HG02885 (cell line): ENCODE measurements at regions not wholly inside any gene's neighbourhood (a gene's known extent, or its start where the extent isn't known, plus 50 kb on each side); places are given as distances from the start of the nearest gene placed in this dataset.

ENCODE experiments used
- ATAC-seq: cut with Tn5 transposase; IDR thresholded peaks from one replicate; pipeline ENCODE4 v1.9.1; 2021; ENCODE audit warnings: mild to moderate bottlenecking; ENCODE audit not compliant: unreplicated experiment, poor library complexity

GRCh38 chr7:42627101-42627500 lies 284.8 kb downstream of the C7orf25 start:
- no peak for ATAC-seq

DNA sequence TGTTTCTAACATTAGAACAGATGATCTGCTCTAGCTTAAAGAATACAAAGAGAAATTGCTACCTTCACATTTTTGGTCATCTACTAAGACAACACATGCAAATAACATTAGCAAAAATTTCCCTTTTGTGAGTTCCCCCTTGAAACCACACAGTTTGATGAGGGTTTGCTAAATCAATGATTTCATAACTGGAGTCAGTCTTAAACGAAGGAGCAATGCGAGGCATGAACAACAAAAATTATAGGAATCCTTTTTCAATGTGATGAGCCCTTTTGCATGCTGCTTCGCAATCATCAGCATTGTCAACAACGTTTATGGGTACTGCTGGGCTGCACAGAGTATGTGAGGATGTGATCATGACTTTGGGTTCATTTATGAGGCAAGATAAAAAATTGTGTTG lies 286.4 kb downstream of the C7orf25 start:
- no peak for ATAC-seq

- no peak for ATAC-seq
These were observed 287.4 kb downstream of the C7orf25 start for GRCh38 chr7:42624471-42624870.

DNA sequence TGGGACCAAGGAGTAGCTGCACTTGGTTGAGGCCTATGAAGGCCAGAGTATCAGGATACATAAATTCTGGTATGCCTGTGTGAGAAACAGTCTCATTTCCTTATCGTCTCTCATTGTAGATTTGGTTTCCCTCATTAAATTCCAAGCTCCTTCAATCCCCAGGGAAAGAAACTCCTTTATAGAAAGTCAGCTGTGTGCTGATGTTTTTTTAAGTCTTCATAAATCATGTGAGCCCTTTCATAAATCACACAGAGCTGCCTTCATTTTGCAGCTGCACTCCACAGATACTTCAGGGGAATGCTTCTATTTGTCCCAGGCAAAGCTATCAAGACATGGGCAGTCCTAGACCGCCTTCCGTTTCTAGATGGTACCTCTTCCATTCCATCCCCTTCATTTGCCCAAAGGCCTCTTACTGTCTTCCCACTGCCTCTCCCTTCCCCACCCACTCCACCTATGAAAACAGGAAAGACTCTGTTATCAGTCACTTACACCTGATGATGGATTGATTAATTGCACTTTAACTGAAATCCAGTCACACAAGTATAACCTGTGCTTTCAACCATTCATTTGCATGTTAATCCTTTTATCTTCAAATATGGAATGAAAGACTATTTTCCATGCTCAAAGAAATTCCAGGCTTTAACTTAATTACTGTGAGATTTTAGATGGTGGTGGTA lies 290.2 kb downstream of the C7orf25 start:
- no peak for ATAC-seq

GRCh38 chr7:42618651-42619360 lies 293.1 kb downstream of the C7orf25 start:
- ATAC-seq = no peak

DNA sequence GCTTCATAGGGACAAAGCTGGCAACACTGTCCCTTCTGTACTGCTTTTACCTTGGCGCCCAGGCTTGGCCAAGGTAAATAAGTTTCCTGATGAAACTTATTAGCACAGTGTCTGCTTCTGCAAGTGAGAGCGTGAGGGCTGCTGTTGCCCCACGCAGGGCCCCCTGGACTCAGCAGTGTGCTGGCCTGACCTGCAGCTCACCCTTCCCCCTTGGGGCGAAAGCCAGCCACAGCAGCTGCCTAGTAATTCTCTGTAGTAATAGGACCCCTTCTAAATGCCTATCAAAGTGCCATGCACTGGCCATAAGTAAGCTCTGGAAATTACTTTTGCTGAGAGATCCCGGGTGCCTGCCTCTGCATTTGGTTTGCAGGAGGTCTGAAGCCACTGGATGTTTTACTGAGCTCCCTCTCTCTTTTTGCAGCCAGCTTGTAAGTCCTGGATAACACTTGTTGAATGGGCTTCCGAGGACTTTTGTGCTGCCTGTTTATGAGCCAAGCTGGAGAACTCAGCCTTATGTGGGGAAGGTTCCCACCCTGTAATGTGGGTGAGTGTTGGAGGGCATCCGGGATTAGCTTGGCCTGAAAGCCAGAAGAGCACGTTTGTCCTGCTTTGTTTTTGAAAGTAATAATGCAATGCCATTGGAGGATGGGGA lies 293.9 kb downstream of the C7orf25 start:
- ATAC-seq = no peak

DNA sequence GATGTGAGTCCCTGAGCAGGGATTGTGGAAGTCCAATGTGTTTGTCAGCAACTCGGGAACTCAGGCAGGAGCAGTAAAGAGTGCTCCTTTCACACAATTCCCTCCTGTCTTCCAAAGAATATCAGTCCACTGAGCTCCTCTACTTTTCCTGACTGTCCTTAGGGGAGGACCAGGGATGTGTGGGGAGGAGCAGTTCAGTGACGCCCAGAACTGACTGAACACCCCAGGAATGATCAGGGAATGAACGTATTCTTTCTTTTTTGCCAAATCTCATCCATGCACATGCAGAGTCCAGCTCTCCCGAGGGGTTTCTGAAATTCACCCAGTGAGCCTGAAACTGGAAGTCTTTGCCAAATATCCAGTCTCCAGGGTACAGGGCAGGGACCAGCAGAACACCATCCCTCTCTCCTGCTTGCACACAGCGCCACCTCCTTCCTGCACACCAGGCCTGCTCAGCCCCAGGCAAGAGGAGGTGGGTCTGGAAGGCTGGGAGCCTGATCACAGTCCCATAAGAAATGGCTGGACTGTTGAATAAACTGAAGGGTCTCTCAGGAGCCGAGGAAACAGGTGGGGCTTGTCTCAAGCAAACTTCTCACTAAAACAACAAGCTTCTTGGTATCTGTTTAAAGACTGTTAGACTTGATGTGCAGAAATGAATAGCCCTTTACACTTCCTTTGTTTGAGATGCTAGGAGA lies 294.7 kb downstream of the C7orf25 start:
- no peak for ATAC-seq

GRCh38 chr7:42614636-42615035 lies 297.2 kb downstream of the C7orf25 start:
- no peak for ATAC-seq

DNA sequence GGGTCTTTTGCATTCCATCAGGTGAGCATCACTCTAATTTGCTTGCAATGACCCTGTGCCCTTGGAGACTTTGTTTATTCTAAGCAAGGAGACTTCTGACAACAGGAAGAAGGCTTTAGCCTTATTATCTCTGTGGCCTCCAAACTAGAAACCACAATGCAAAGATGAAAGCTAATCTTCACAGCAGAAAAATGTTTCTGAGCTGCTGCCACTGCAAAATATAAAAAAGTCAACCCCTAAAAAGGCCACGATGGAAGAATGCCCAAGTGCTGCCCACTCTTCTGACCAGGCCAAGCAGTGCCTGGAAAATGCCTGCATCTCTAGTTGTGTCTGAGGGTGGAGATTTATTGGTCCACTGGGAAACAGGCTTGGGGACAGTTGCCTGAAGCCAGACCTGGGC lies 299.9 kb downstream of the C7orf25 start:
- ATAC-seq = no peak

GRCh38 chr7:42611289-42611928 lies 300.5 kb downstream of the C7orf25 start:
- ATAC-seq = no peak

- ATAC-seq = no peak
These were observed 305.5 kb downstream of the C7orf25 start for GRCh38 chr7:42606193-42606905.

DNA sequence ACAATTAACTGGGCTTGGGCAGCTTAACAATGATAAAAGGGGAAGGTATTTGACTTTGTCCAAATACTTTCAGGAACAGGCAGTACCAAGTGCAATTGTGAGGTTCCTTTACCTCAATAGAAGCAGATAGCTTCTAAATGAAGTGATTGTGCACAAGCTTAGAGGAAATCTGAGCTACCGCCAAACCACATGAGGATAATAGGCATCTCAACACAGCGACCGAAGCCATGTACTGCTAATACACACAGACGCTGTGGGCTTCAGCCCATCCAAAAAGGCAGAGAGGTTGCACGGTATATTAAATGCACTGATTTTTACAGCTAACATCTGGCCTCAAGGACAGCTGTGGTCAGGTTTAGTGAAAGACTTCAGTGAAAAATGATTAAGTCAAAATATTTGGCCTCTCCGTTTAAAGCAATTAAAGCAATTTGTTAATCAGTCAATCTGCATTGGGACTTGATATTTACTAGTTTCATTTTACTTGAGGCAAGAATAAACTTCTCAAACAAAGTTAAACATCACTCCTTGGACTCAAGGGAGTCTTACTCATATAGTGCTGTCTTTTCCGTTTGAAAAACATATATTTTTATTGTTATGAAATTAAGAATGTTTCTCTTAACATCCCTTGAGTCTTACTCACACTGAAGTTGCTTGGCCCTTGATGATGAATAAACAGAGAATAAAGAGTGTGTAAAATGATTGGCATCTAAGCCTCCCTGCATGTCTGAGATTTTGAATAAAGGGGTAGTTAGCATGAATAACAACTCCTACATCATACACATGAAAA lies 306.3 kb downstream of the C7orf25 start:
- no peak for ATAC-seq

DNA sequence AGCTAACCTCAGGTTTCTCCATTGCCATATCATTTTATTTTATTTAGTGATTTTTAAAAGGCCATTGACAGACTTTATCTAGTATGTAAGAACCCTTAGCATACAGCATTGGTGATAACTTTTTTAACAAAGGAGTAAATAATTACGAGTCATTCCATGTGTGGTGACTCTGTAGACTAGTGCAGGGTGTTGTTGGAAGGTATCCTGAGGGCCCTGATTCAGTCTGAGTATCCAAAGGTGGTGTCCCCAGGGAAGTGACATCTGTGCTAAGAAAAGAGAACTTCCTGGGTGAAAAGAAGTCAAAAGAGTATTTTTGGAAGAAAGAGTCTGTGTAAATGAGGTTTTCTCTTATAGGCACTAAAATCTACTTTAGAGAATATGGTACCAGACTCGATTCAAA lies 308.4 kb downstream of the C7orf25 start:
- no peak for ATAC-seq

GRCh38 chr7:42597300-42597699 lies 314.6 kb downstream of the C7orf25 start:
- ATAC-seq = no peak

- ATAC-seq = no peak
These were observed 315.1 kb downstream of the C7orf25 start for GRCh38 chr7:42596737-42597136.

DNA sequence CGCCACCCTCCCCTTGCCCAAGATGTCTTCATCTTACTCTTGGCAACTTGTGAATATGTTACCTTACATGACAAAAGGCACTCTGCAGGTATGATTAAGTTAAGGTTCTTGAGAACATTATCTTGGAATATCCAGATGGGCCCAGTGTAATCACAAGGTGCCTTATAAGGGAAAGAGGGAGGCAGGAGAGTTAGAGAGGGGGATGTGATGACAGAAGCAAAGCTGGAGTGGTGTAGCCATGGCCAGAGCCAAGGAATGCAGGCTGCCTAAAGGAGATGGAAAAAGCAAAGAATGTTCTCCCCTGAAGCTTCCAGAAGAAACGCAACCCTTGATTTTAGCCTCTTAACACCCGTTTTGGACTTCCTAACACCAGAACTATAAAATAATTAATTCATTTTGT lies 318.0 kb downstream of the C7orf25 start:
- ATAC-seq = no peak

DNA sequence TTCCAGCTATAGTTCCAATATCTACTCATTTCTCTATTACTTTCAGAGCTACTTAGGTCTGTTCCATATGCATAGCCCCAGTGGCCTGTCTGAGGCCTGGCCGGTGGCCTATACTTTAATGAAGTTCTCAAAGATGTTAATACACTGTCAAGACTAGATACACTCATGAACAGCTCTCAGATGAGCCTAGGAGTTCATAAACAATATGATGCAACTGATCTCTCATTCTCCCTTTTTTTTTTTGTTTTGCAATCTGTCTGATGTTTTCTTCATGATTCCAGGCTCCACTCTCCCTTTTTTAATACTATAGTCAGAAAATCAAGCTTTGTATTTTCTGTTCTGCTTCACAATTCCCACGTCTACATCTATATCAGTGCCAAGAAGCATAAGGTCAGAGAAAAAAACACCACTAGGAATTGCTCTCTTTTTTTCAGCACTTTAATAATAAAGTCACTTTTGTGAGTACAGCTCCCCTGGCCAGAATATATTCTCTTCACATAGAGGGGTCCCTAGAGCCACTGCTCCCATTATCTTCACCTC lies 321.0 kb downstream of the C7orf25 start:
- ATAC-seq = no peak

DNA sequence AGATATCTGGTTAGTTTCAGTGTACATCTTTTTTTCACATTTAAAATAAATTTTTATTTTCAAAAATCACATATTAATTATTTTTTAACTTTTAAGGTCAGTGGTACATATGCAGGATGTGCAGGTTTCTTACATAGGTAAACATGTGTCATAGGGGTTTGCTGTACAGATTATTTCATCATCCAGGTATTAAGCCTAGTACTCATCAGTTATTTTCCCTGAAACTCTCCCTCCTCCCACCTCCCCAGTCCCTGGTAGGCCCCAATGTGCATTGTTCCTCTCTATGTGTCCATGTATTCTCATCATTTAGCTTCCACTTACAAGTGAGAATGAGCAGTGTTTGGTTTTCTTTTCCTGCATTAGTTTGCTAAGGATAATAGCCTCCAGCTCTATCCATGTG lies 323.0 kb downstream of the C7orf25 start:
- ATAC-seq = no peak

DNA sequence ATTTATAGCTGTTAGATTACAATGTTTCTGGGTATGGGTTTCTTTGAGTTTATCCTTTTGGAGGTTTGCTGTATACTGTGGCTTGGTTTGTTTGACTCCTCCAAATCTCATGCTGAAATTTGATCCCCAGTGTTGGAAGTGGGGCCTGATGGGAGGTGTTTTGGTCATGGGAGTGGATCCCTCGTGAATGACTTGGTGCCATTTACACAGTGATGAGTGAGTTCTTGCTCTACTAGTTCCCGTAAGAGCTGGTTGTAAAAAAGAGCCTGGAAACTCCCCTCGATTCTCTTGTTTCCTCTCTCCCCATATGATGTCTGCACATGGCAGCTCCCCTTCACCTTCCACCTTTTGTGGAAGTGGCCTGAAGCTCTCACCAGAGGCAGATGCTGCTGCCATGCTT lies 324.1 kb downstream of the C7orf25 start:
- ATAC-seq = no peak
